ENCODE measurements at regions not wholly inside any gene's neighbourhood (a gene's known extent, or its start where the extent isn't known, plus 50 kb on each side); places are given as distances from the start of the nearest gene placed in this dataset.

GRCh38 chr5:173394701-173395100, 66.5 kb upstream of the STC2 start:
- no peak for TF ChIP-seq CTCF (IDR thresholded peaks at IDR 0.05)
- no peak for TF ChIP-seq POLR2A (IDR thresholded peaks at IDR 0.05)

Measured in lower leg skin (tissue), 3 donors.